GM12801 (cell line): ENCODE measurements at regions not wholly inside any gene's neighbourhood (a gene's known extent, or its start where the extent isn't known, plus 50 kb on each side); places are given as distances from the start of the nearest gene placed in this dataset.

Experiments used
- TF ChIP-seq, protein P1 (sequence below): IDR thresholded peaks from one replicate; pipeline ENCODE4 v1.5.1; 2011; ENCODE audit warnings: control low read depth; ENCODE audit not compliant: insufficient read length; ENCODE audit errors: extremely low read depth

DNA sequence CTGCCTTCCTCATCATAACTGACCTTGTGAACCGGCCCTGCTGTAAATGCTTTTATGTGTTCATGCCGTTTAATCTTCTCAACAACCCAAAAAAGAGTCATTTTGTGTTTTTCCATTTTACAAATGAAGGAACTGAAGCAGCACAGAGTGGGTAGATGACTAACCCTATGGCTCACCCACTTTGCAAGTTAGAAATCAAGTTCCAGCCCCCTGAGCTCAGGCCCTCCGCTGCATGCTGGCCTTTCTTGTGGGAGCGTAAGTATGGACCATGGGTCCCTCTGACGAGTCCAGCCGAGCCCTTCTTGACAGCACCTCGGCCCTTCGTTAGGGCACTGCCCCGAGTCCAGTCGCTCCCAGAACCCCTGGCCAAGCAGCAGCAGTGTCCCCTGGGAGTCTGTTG is 194.6 kb downstream of the GLI2 start:
- TF ChIP-seq, protein P1, sequence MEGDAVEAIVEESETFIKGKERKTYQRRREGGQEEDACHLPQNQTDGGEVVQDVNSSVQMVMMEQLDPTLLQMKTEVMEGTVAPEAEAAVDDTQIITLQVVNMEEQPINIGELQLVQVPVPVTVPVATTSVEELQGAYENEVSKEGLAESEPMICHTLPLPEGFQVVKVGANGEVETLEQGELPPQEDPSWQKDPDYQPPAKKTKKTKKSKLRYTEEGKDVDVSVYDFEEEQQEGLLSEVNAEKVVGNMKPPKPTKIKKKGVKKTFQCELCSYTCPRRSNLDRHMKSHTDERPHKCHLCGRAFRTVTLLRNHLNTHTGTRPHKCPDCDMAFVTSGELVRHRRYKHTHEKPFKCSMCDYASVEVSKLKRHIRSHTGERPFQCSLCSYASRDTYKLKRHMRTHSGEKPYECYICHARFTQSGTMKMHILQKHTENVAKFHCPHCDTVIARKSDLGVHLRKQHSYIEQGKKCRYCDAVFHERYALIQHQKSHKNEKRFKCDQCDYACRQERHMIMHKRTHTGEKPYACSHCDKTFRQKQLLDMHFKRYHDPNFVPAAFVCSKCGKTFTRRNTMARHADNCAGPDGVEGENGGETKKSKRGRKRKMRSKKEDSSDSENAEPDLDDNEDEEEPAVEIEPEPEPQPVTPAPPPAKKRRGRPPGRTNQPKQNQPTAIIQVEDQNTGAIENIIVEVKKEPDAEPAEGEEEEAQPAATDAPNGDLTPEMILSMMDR = no peak

DNA sequence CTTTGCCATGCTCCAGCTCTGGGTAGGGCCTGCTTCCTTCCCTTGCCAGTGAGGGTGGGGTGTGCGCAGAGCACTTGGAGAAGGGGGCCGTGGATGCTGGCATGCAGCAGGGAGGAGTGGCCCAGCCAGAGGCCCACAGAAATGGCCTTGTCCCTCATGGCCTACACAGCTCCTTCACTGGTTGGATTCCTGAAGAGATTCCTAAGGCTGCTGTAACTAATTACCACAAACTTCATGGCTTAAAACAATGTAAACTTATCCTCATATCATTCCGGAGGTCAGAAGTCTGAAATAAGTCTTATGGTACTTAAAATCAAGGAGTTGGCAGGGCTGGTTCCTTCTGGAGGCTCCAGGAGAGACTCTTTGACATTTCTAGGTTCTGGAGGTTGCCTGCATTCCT is 195.2 kb downstream of the GLI2 start:
- TF ChIP-seq, protein P1 = no peak

DNA sequence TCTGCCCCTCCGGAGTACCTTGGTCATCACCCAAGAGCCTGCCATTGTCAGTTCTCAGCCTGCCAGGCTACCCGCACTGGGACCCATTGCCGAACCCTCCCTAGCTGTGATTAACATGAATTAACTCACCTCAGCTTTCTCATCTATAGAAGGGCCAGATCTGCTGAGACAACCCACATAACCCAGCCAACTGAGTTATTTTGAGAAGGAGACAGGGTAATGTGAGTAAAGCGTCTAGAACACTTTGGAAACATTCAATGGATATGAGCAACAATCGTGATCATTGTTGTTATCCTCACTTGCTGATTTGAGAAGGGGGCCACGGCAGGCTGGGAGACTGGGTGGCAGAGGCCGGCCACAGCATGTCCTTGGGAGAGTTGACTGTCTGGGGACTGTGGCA is 196.8 kb downstream of the GLI2 start:
- TF ChIP-seq, protein P1 = no peak

DNA sequence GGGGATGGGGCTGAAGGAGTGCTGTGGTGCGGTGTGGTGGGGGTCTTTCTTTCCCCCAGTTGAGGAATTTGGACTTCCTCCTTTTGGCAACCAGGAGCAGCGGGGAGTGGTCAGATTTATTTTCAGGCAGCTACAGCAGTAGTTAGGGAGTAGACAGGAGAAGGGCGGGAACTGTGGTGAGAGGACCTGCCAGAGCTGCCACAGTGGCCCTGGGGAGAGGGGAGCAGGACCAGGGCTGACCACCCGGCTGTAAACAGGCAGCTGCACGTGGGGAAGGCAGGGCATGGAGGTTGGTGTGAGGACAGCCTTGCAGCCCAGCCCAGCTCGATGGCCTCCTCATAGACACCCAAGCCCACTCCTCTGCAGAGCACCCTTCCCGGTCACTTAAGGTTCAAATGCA is 197.2 kb downstream of the GLI2 start:
- TF ChIP-seq, protein P1 = no peak

DNA sequence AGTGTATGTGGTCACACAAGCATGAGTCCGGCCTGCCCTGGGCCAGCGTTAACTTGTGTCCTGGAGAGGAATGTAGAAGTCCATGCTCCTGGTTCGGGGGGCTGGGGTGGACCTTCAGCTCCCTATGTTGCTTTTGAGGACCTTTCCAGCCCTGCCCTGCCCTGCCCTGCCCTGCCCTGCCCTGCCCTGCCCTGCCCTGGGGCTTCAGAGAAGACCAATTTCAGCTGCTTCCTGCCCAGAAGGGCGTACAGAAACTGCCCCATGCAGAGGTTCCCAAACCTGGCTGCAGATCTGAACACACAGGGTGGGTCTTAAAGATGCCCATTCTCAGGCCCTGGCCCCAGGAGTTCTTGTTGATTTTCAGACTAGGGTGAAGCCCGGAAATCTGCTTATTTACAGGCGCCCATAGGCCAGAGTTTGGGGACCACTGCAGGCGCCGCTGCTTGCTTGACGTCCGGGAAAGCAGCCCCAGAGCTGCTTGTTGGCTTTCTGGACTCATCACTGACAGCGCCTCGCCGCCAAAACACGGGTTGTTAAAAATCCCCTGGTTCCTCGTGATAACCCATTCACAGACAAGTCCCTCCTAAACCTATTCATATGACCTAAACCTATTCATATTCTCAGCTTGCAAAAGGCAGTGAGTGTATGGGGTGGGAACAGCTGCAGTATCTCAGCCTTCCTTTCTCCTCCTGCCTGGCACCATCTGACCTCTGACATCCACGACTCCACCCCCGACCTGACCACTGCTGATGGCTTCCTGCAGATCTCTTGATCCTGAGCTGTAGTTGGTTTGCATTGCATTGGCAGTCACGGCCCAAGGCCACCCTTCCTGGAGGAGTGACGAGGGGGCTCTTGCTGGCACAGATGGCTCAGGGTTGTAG is 198.3 kb downstream of the GLI2 start:
- TF ChIP-seq, protein P1 = no peak

DNA sequence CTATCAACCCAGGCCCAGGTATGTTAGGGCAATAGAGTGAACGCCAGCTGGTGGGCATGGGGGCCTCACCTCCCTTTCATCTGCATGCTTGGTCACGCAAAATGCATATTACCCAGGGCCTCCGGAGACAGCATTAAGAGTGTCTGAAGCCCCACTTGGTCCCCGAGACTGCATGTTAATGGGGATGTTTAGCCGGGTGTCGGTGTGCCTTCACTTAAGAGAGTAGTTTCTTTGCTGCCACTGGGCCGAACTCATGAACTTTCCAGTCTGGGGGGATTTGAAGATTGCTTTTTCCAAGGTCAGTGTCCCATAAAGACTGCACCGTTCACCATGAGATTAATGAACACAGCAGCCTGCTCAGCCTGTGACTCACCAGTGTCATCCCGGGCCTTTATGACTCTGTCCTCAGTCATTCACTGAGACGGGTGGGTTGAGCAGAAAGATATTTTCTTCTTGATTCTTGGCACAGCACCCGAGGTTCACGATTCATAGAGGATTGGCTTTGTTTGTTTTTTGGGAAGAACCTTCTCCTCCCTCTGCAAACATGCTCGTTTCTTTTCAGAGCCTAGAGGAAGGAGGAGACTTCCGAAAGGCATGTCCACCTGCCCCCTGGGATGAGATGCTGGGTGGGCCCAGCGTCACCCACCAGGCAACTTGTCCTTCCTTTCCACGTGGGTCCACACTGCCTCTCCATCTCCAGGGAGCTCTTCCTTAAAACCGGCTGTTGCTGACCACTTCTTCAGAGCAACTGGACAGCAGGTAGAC is 199.1 kb downstream of the GLI2 start:
- TF ChIP-seq, protein P1 = no peak
